ENCODE measurements at regions not wholly inside any gene's neighbourhood (a gene's known extent, or its start where the extent isn't known, plus 50 kb on each side); places are given as distances from the start of the nearest gene placed in this dataset.

GRCh38 chr4:187432310-187432709, 563.3 kb upstream of the ZFP42 start:
- TF ChIP-seq TCF12 (IDR thresholded peaks at IDR 0.05; ENCODE audit: low read depth) (no peak), ZBTB7A (IDR thresholded peaks at IDR 0.05; ENCODE audit: low read depth) (no peak), FOXM1 (IDR thresholded peaks at IDR 0.05; ENCODE audit: borderline replicate concordance, low read depth) (no peak), TEAD4 (IDR thresholded peaks at IDR 0.05) (no peak), YY1 (IDR thresholded peaks at IDR 0.05; ENCODE audit: low read depth) (no peak), EGR1 (IDR thresholded peaks at IDR 0.05) (no peak), TAF1 (IDR thresholded peaks at IDR 0.05; ENCODE audit: low read depth) (no peak)

GRCh38 chr4:187433141-187433540, 562.4 kb upstream of the ZFP42 start:
- TF ChIP-seq YY1 (IDR thresholded peaks at IDR 0.05; ENCODE audit: low read depth): no peak
- no peak for TF ChIP-seq FOXM1 (IDR thresholded peaks at IDR 0.05; ENCODE audit: borderline replicate concordance, low read depth)
- TF ChIP-seq, protein P1, sequence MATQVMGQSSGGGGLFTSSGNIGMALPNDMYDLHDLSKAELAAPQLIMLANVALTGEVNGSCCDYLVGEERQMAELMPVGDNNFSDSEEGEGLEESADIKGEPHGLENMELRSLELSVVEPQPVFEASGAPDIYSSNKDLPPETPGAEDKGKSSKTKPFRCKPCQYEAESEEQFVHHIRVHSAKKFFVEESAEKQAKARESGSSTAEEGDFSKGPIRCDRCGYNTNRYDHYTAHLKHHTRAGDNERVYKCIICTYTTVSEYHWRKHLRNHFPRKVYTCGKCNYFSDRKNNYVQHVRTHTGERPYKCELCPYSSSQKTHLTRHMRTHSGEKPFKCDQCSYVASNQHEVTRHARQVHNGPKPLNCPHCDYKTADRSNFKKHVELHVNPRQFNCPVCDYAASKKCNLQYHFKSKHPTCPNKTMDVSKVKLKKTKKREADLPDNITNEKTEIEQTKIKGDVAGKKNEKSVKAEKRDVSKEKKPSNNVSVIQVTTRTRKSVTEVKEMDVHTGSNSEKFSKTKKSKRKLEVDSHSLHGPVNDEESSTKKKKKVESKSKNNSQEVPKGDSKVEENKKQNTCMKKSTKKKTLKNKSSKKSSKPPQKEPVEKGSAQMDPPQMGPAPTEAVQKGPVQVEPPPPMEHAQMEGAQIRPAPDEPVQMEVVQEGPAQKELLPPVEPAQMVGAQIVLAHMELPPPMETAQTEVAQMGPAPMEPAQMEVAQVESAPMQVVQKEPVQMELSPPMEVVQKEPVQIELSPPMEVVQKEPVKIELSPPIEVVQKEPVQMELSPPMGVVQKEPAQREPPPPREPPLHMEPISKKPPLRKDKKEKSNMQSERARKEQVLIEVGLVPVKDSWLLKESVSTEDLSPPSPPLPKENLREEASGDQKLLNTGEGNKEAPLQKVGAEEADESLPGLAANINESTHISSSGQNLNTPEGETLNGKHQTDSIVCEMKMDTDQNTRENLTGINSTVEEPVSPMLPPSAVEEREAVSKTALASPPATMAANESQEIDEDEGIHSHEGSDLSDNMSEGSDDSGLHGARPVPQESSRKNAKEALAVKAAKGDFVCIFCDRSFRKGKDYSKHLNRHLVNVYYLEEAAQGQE (IDR thresholded peaks at IDR 0.05; ENCODE audit: low read depth): no peak
- TF ChIP-seq TAF1 (IDR thresholded peaks at IDR 0.05; ENCODE audit: low read depth): no peak
- TF ChIP-seq RAD21 (IDR thresholded peaks at IDR 0.05; ENCODE audit: low read depth): no peak
- TF ChIP-seq ZBTB7A (IDR thresholded peaks at IDR 0.05; ENCODE audit: low read depth): no peak
- TF ChIP-seq EP300 (IDR thresholded peaks at IDR 0.05; ENCODE audit: borderline replicate concordance): no peak
- no peak for TF ChIP-seq TCF12 (IDR thresholded peaks at IDR 0.05; ENCODE audit: low read depth)
- no peak for TF ChIP-seq USF1 (IDR thresholded peaks at IDR 0.05)
- no peak for TF ChIP-seq MAX (IDR thresholded peaks at IDR 0.05)
- no peak for TF ChIP-seq TEAD4 (IDR thresholded peaks at IDR 0.05)

DNA sequence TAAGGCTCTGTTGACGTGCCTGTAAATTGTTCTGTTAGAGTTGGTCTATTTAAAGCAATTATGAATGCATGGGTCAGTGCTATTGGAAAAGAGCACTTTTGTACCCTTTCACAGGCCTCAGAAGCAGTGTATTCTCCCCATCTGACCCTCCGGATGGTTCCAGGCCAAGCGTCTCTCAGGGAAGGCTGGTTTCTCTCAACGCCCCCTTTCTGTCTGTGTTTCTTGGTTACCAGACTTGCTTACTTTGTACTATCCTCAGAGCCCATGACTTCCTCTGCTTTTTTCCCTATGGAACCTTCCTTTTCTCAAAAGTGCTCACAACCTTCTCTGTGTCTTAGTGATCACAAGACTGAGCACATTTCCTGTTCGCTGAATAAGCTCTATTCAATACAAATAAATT, 559.3 kb upstream of the ZFP42 start:
- no peak for TF ChIP-seq USF1 (IDR thresholded peaks at IDR 0.05)
- TF ChIP-seq NFIC (IDR thresholded peaks at IDR 0.05): no peak
- no peak for TF ChIP-seq EGR1 (IDR thresholded peaks at IDR 0.05)
- no peak for TF ChIP-seq RAD21 (IDR thresholded peaks at IDR 0.05; ENCODE audit: low read depth)
- no peak for TF ChIP-seq EP300 (IDR thresholded peaks at IDR 0.05; ENCODE audit: borderline replicate concordance)
- TF ChIP-seq CEBPB (IDR thresholded peaks at IDR 0.05): no peak
- TF ChIP-seq FOXM1 (IDR thresholded peaks at IDR 0.05; ENCODE audit: borderline replicate concordance, low read depth): no peak
- TF ChIP-seq, protein P1 (IDR thresholded peaks at IDR 0.05; ENCODE audit: low read depth): no peak
- no peak for TF ChIP-seq TAF1 (IDR thresholded peaks at IDR 0.05; ENCODE audit: low read depth)
- no peak for TF ChIP-seq TCF12 (IDR thresholded peaks at IDR 0.05; ENCODE audit: low read depth)
- no peak for TF ChIP-seq ZBTB7A (IDR thresholded peaks at IDR 0.05; ENCODE audit: low read depth)

DNA sequence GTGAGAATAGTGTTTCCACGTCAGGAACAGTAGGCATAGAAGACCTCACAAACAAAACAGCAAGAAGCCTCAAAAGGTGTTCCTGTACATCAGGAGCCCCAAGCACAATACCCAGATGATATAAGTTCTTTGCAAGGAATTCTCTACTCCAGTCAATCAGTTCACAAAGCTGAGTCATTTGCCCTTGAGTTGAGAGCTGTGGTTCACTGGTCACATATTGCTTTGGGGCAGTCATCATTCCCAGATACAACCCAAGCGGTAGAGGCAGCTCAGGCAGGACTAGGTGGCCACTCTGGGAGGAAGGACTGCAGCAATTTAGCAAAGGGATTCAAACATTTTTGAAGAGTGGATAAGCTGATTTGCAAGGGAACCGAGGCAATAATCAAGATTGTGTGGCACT, 551.5 kb upstream of the ZFP42 start:
- no peak for TF ChIP-seq RAD21 (IDR thresholded peaks at IDR 0.05; ENCODE audit: low read depth)
- no peak for TF ChIP-seq YY1 (IDR thresholded peaks at IDR 0.05; ENCODE audit: low read depth)
- TF ChIP-seq EGR1 (IDR thresholded peaks at IDR 0.05): no peak
- TF ChIP-seq TEAD4 (IDR thresholded peaks at IDR 0.05): no peak

DNA sequence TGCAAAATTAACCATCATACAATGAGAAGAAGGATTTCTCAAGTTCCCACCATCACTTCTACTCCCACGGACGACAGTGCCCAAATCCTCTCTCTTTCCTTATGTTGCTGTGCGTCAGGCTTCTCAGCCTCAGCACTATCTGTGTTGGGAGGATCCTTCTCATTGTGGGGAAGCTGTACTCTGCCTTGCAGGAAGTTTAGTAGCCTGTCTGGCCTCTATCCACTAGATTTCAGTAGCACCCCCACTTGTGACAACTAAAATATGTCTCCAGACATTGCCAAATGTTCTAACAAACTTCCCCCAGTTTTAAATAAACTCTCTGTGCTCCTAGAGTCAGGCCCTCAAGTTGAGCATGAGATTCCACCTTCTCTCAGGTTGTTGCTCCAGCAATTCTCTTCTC, 545.9 kb upstream of the ZFP42 start:
- TF ChIP-seq RAD21 (IDR thresholded peaks at IDR 0.05; ENCODE audit: low read depth) (no peak), ZBTB7A (IDR thresholded peaks at IDR 0.05; ENCODE audit: low read depth) (no peak), CREB1 (IDR thresholded peaks at IDR 0.05; ENCODE audit: low read depth) (no peak), NFIC (IDR thresholded peaks at IDR 0.05) (no peak), MAX (IDR thresholded peaks at IDR 0.05) (no peak), TEAD4 (IDR thresholded peaks at IDR 0.05) (no peak), EP300 (IDR thresholded peaks at IDR 0.05; ENCODE audit: borderline replicate concordance) (no peak), FOXM1 (IDR thresholded peaks at IDR 0.05; ENCODE audit: borderline replicate concordance, low read depth) (no peak), EGR1 (IDR thresholded peaks at IDR 0.05) (no peak), USF1 (IDR thresholded peaks at IDR 0.05) (no peak), CEBPB (IDR thresholded peaks at IDR 0.05) (no peak), YY1 (IDR thresholded peaks at IDR 0.05; ENCODE audit: low read depth) (no peak), TCF12 (IDR thresholded peaks at IDR 0.05; ENCODE audit: low read depth) (no peak)
- TF ChIP-seq, protein P1 (IDR thresholded peaks at IDR 0.05; ENCODE audit: low read depth): no peak

All from Ishikawa (cell line).